Prostate gland (tissue), 2 donors: ENCODE measurements at regions not wholly inside any gene's neighbourhood (a gene's known extent, or its start where the extent isn't known, plus 50 kb on each side); places are given as distances from the start of the nearest gene placed in this dataset.
"Not testable (repeated sequence)": the region's sequence is repeated elsewhere in the genome, so short reads cannot be mapped to it uniquely, and the experiment has no call there.

Source experiments
- DNase-seq: peaks from one replicate; pipeline ENCODE4 v3.0.0-alpha.2; 2019; ENCODE audit warnings: low spot score
- H3K27ac ChIP-seq, 2 donors: fragments of 200-600 bp; sonication (generic); 2 replicates each; pipeline ENCODE4 v1.5.1; 2017 to 2019
- H3K27me3 ChIP-seq: fragments of 200-600 bp; sonication (generic); replicated peaks from 2 replicates; pipeline ENCODE4 v1.5.1; 2019; ENCODE audit not compliant: insufficient read depth
- H3K36me3 ChIP-seq, 2 donors: fragments of 200-600 bp; sonication (generic); 1 replicate in 1 of 2; 2 replicates in 1 of 2; pipeline versions ENCODE4 v1.5.1 to v1.8.1; 2017 to 2019
- H3K4me1 ChIP-seq: fragments of 200-600 bp; sonication (generic); replicated peaks from 2 replicates; pipeline ENCODE4 v1.5.1; 2019
- H3K4me3 ChIP-seq, 2 donors: fragments of 200-600 bp; sonication (generic); 2 replicates each; pipeline ENCODE4 v1.5.1; 2017 to 2019
- H3K9me3 ChIP-seq: fragments of 200-600 bp; sonication (generic); 2 replicates; pipeline ENCODE4 v1.5.1; 2017
- POLR2A ChIP-seq: fragments of 450-650 bp; IDR thresholded peaks from one replicate; pipeline ENCODE4 v1.6.1; 2016; ENCODE audit warnings: antibody characterized with exemption, mild to moderate bottlenecking
- POLR2AphosphoS5 ChIP-seq: sonication (generic); formaldehyde crosslinking; IDR thresholded peaks from one replicate; pipeline ENCODE4 v1.6.1; 2017; ENCODE audit warnings: antibody characterized with exemption
- WGBS: methylation state at CpG from one replicate; pipeline ENCODE4 v1.1.5; 2018; 5-methylcytosine and 5-hydroxymethylcytosine counted together
- intact Hi-C: fragments of 100-400 bp; cut with DNase I; formaldehyde crosslinking; loops from one replicate; pipeline ENCODE4 v1.14.2; 2022
- TF ChIP-seq, protein P1 (sequence below), 4 experiments: fragments of 200-600 bp in 2 of 4; fragments of 450-650 bp in 2 of 4; sonication (generic) in 2 of 4; IDR thresholded peaks; 1 replicate in 3 of 4; 2 replicates in 1 of 4; pipeline ENCODE4 v1.5.1; 2016 to 2019; ENCODE audit warnings: antibody characterized with exemption in 4 of 4, mild to moderate bottlenecking in 2 of 4, moderate library complexity in 2 of 4

GRCh38 chr17:52451294-52451861 is 292.9 kb upstream of the CA10 start:
- no peak overlapping the region for H3K27ac ChIP-seq
- H3K4me1 ChIP-seq = no peaks in the 10 kb centered on the region
- no peaks in the 10 kb centered on the region for H3K36me3 ChIP-seq
- H3K27me3 ChIP-seq = no peaks in the 10 kb centered on the region
- DNase-seq = no peak
- no peak overlapping the region for H3K4me3 ChIP-seq
- TF ChIP-seq POLR2A = no peak
- TF ChIP-seq, protein P1, sequence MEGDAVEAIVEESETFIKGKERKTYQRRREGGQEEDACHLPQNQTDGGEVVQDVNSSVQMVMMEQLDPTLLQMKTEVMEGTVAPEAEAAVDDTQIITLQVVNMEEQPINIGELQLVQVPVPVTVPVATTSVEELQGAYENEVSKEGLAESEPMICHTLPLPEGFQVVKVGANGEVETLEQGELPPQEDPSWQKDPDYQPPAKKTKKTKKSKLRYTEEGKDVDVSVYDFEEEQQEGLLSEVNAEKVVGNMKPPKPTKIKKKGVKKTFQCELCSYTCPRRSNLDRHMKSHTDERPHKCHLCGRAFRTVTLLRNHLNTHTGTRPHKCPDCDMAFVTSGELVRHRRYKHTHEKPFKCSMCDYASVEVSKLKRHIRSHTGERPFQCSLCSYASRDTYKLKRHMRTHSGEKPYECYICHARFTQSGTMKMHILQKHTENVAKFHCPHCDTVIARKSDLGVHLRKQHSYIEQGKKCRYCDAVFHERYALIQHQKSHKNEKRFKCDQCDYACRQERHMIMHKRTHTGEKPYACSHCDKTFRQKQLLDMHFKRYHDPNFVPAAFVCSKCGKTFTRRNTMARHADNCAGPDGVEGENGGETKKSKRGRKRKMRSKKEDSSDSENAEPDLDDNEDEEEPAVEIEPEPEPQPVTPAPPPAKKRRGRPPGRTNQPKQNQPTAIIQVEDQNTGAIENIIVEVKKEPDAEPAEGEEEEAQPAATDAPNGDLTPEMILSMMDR (IDR thresholded peaks at IDR 0.05) = no peak
- no peak for TF ChIP-seq POLR2AphosphoS5
- intact Hi-C loops = no loop called here
- H3K9me3 ChIP-seq = no peaks in the 10 kb centered on the region

GRCh38 chr17:52442350-52442749 is 283.8 kb upstream of the CA10 start:
- intact Hi-C loops = no loop called here
- TF ChIP-seq POLR2AphosphoS5 = no peak
- TF ChIP-seq, protein P1 (IDR thresholded peaks at IDR 0.05) = no peak
- no peak for TF ChIP-seq POLR2A
- Histone ChIP-seq H3K9me3 (no peaks in the 10 kb centered on the region), H3K4me1 (no peaks in the 10 kb centered on the region), H3K4me3 (no peak overlapping the region), H3K36me3 (no peaks in the 10 kb centered on the region), H3K27ac (no peak overlapping the region), H3K27me3 (no peaks in the 10 kb centered on the region)
- no peak for DNase-seq
- 92% methylated on average over 2 of the region's 2 CpGs for WGBS

GRCh38 chr17:52420555-52421078 is 262.1 kb upstream of the CA10 start:
- WGBS = 80% methylated on average over 2 of the region's 2 CpGs
- peaks cover 5% of the 10 kb centered on the region for H3K4me1 ChIP-seq
- no peak overlapping the region for H3K27ac ChIP-seq
- H3K36me3 ChIP-seq = no peaks in the 10 kb centered on the region
- intact Hi-C loops = no loop called here
- H3K4me3 ChIP-seq = no peak overlapping the region
- TF ChIP-seq POLR2AphosphoS5 = no peak
- no peak for TF ChIP-seq POLR2A
- TF ChIP-seq, protein P1 (IDR thresholded peaks at IDR 0.05) = no peak
- no peaks in the 10 kb centered on the region for H3K9me3 ChIP-seq
- no peak for DNase-seq
- no peaks in the 10 kb centered on the region for H3K27me3 ChIP-seq

- Histone ChIP-seq H3K27ac (no peak overlapping the region), H3K36me3 (no peaks in the 10 kb centered on the region), H3K4me1 (peaks cover 5% of the 10 kb centered on the region), H3K27me3 (no peaks in the 10 kb centered on the region), H3K4me3 (no peak overlapping the region), H3K9me3 (no peaks in the 10 kb centered on the region)
- DNase-seq = peak; percentile 96
- TF ChIP-seq, protein P1 (IDR thresholded peaks at IDR 0.05) = no peak
- no peak for TF ChIP-seq POLR2A
- TF ChIP-seq POLR2AphosphoS5 = peak; percentile 95
- intact Hi-C loops = no loop called here
- 3% methylated on average over 3 of the region's 3 CpGs for WGBS
These were observed 260.7 kb upstream of the CA10 start for GRCh38 chr17:52419229-52419641.

- intact Hi-C loops = no loop called here
- TF ChIP-seq POLR2AphosphoS5 = no peak
- TF ChIP-seq, protein P1 (IDR thresholded peaks at IDR 0.05) = no peak
- no peak for TF ChIP-seq POLR2A
- Histone ChIP-seq H3K4me3 (no peak overlapping the region), H3K27ac (no peak overlapping the region), H3K36me3 (no peaks in the 10 kb centered on the region), H3K4me1 (no peaks in the 10 kb centered on the region), H3K27me3 (no peaks in the 10 kb centered on the region), H3K9me3 (no peaks in the 10 kb centered on the region)
- no peak for DNase-seq
- 44% methylated on average over 1 of the region's 1 CpG for WGBS
These were observed 252.3 kb upstream of the CA10 start for GRCh38 chr17:52410781-52411180.

GRCh38 chr17:52409222-52409621 is 250.7 kb upstream of the CA10 start:
- intact Hi-C loops, H3K4me1 ChIP-seq, H3K9me3 ChIP-seq, H3K27ac ChIP-seq, H3K36me3 ChIP-seq, H3K27me3 ChIP-seq, DNase-seq, H3K4me3 ChIP-seq: not testable (repeated sequence)
- WGBS = 77% methylated on average over 15 of the region's 15 CpGs
